H1 (cell line): ENCODE measurements at regions not wholly inside any gene's neighbourhood (a gene's known extent, or its start where the extent isn't known, plus 50 kb on each side); places are given as distances from the start of the nearest gene placed in this dataset.

Experiments
- CTCF ChIA-PET: fragments of 300-600 bp; sonication (Branson Sonifier 250); formaldehyde crosslinking; loops from one replicate; lab custom pipeline; 2021; ENCODE audit not compliant: partially characterized antibody; lab: Charles Lee
- POLR2A ChIA-PET: fragments of 300-600 bp; sonication (Branson Sonifier 250); formaldehyde crosslinking; loops from one replicate; lab custom pipeline; 2021; ENCODE audit warnings: inconsistent platforms; ENCODE audit not compliant: partially characterized antibody; lab: Charles Lee
- DNase-seq, 2 experiments: peaks; one replicate each; pipeline versions ENCODE4 v3.0.0 to v3.0.0-alpha.2; 2010 to 2022; ENCODE audit warnings: low spot score in 2 of 2, low read depth in 1 of 2, mixed read lengths in 1 of 2
- FAIRE-seq: peaks from 2 replicates; lab custom pipeline; 2011; peaks lifted over from hg19 to GRCh38; lab: Jason Lieb, UNC
- H2AFZ ChIP-seq: 2 replicates; pipeline ENCODE4 v1.8.1; 2012; ENCODE audit warnings: low read length, inconsistent platforms
- H2AK5ac ChIP-seq: 2 replicates; pipeline ENCODE4 v1.6.1; 2013; ENCODE audit warnings: low read depth, low read length
- H2BK120ac ChIP-seq: replicated peaks from 2 replicates; pipeline ENCODE3; 2013; ENCODE audit warnings: low read depth, low read length, inconsistent platforms
- H2BK12ac ChIP-seq: 2 replicates; pipeline ENCODE4 v1.6.1; 2013; ENCODE audit warnings: low read depth, low read length
- H2BK15ac ChIP-seq: 2 replicates; pipeline ENCODE4 v1.6.1; 2013; ENCODE audit warnings: low read length
- H2BK20ac ChIP-seq: 2 replicates; pipeline ENCODE4 v1.6.1; 2013; ENCODE audit warnings: low read length
- H2BK5ac ChIP-seq: 2 replicates; pipeline ENCODE4 v1.6.1; 2013; ENCODE audit warnings: low read depth, low read length
- H3K14ac ChIP-seq: 2 replicates; pipeline ENCODE4 v1.6.1; 2013; ENCODE audit warnings: inconsistent platforms; ENCODE audit not compliant: insufficient read length
- H3K18ac ChIP-seq: 2 replicates; pipeline ENCODE4 v1.6.1; 2013; ENCODE audit warnings: low read length; ENCODE audit errors: extremely low read depth
- H3K23ac ChIP-seq: 2 replicates; pipeline ENCODE4 v1.6.1; 2013; ENCODE audit warnings: inconsistent platforms; ENCODE audit not compliant: insufficient read length
- H3K23me2 ChIP-seq: 2 replicates; pipeline ENCODE4 v1.6.1; 2013; ENCODE audit warnings: low read depth, low read length
- H3K27ac ChIP-seq: 2 replicates; pipeline ENCODE4 v1.6.1; 2011; ENCODE audit warnings: low read depth, low read length, inconsistent platforms
- H3K27me3 ChIP-seq, 4 experiments: replicated peaks in 1 of 4; 1 replicate in 1 of 4; 2 replicates in 3 of 4; pipeline versions ENCODE4 v1.6.1 to v1.8.1; 2011 to 2013; ENCODE audit warnings: low read length in 3 of 4, mild to moderate bottlenecking in 3 of 4, inconsistent platforms in 2 of 4, mixed read lengths in 2 of 4, moderate library complexity in 1 of 4; ENCODE audit not compliant: control insufficient read depth in 3 of 4, insufficient read depth in 3 of 4; ENCODE audit errors: extremely low read depth in 1 of 4
- H3K36me3 ChIP-seq, 4 experiments: 2 replicates each; pipeline versions ENCODE4 v1.6.1 to v1.8.1; 2011 to 2013; ENCODE audit warnings: mild to moderate bottlenecking in 4 of 4, low read length in 3 of 4, moderate library complexity in 2 of 4, control low read depth in 1 of 4, inconsistent platforms in 1 of 4; ENCODE audit not compliant: insufficient read depth in 4 of 4, control insufficient read depth in 2 of 4
- H3K4ac ChIP-seq: replicated peaks from 2 replicates; pipeline ENCODE3; 2013; ENCODE audit warnings: low read length, low read depth, mixed read lengths, inconsistent platforms; ENCODE audit not compliant: insufficient read length
- H3K4me1 ChIP-seq, 4 experiments: replicated peaks in 1 of 4; 1 replicate in 1 of 4; 2 replicates in 3 of 4; pipeline versions ENCODE4 v1.6.1 to v1.8.1; 2011 to 2013; ENCODE audit warnings: low read length in 3 of 4, inconsistent platforms in 2 of 4, mixed read lengths in 1 of 4; ENCODE audit not compliant: insufficient read depth in 4 of 4, control insufficient read depth in 3 of 4
- H3K4me2 ChIP-seq, 2 experiments: 2 replicates each; pipeline versions ENCODE4 v1.6.1 to v1.8.1; 2011 to 2013; ENCODE audit warnings: low read depth in 2 of 2, low read length in 2 of 2, control low read depth in 1 of 2, inconsistent platforms in 1 of 2, mild to moderate bottlenecking in 1 of 2; ENCODE audit not compliant: insufficient read depth in 1 of 2
- H3K4me3 ChIP-seq, 4 experiments: fragments of 200-600, 300-600 bp in 1 of 4; sonication (generic), shearing (Covaris generic), sonication (Bioruptor Twin) in 1 of 4; 2 replicates each; pipeline versions ENCODE4 v1.5.1 to v1.8.1; 2011 to 2016; ENCODE audit warnings: low read length in 4 of 4, low read depth in 3 of 4, control low read depth in 2 of 4, inconsistent platforms in 2 of 4, mild to moderate bottlenecking in 2 of 4, mixed read lengths in 1 of 4, moderate library complexity in 1 of 4; ENCODE audit not compliant: insufficient read depth in 2 of 4; ENCODE audit errors: extremely low read depth in 1 of 4
- H3K56ac ChIP-seq: replicated peaks from 2 replicates; pipeline ENCODE3; 2013; ENCODE audit warnings: low read depth, mild to moderate bottlenecking, mixed read lengths, low read length, inconsistent platforms; ENCODE audit not compliant: insufficient read length
- H3K79me1 ChIP-seq: 2 replicates; pipeline ENCODE4 v1.6.1; 2013; ENCODE audit warnings: low read depth, low read length, control low read depth
- H3K79me2 ChIP-seq, 2 experiments: 2 replicates each; pipeline versions ENCODE4 v1.6.1 to v1.8.1; 2012 to 2013; ENCODE audit warnings: low read length in 2 of 2, mild to moderate bottlenecking in 2 of 2, inconsistent platforms in 1 of 2; ENCODE audit not compliant: insufficient read depth in 2 of 2, control insufficient read depth in 1 of 2
- H3K9ac ChIP-seq, 4 experiments: replicated peaks in 1 of 4; 1 replicate in 1 of 4; 2 replicates in 3 of 4; pipeline versions ENCODE4 v1.6.1 to v1.8.1; 2011 to 2013; ENCODE audit warnings: low read depth in 3 of 4, low read length in 3 of 4, control low read depth in 2 of 4, mild to moderate bottlenecking in 2 of 4, moderate library complexity in 2 of 4, inconsistent platforms in 1 of 4; ENCODE audit errors: extremely low read depth in 1 of 4
- H3K9me3 ChIP-seq, 2 experiments: 2 replicates each; pipeline versions ENCODE4 v1.6.1 to v1.8.1; 2012 to 2013; ENCODE audit warnings: mild to moderate bottlenecking in 2 of 2, moderate library complexity in 2 of 2, control low read depth in 1 of 2, inconsistent platforms in 1 of 2, low read depth in 1 of 2, low read length in 1 of 2, mixed read lengths in 1 of 2; ENCODE audit not compliant: insufficient read depth in 2 of 2
- H4K20me1 ChIP-seq, 2 experiments: replicated peaks in 1 of 2; 2 replicates each; pipeline versions ENCODE3 to v1.8.1; 2011 to 2013; ENCODE audit warnings: inconsistent platforms in 2 of 2, low read length in 2 of 2, mild to moderate bottlenecking in 1 of 2; ENCODE audit not compliant: insufficient read depth in 2 of 2, control insufficient read depth in 1 of 2
- H4K5ac ChIP-seq: 2 replicates; pipeline ENCODE4 v1.6.1; 2013; ENCODE audit warnings: low read length, low read depth, mixed read lengths, inconsistent platforms; ENCODE audit not compliant: insufficient read length
- H4K8ac ChIP-seq: 2 replicates; pipeline ENCODE4 v1.8.0; 2013; ENCODE audit warnings: mild to moderate bottlenecking, moderate library complexity, low read length, inconsistent platforms; ENCODE audit not compliant: insufficient read depth; ENCODE audit errors: extremely low read depth
- H4K91ac ChIP-seq: replicated peaks from 2 replicates; pipeline ENCODE3; 2013; ENCODE audit warnings: low read length, mixed read lengths, inconsistent platforms; ENCODE audit not compliant: insufficient read length
- BACH1 ChIP-seq: IDR thresholded peaks from 2 replicates; pipeline ENCODE4 v1.6.1; 2012; ENCODE audit warnings: low read length, improper control_type of control experiment
- CHD1 ChIP-seq: IDR thresholded peaks from 2 replicates; pipeline ENCODE4 v1.6.1; 2012; ENCODE audit warnings: low read depth, low read length, improper control_type of control experiment
- CHD2 ChIP-seq: IDR thresholded peaks from 2 replicates; pipeline ENCODE4 v1.6.1; 2012; ENCODE audit warnings: low read length, improper control_type of control experiment
- EP300 ChIP-seq, 2 experiments: IDR thresholded peaks; 1 replicate in 1 of 2; 2 replicates in 1 of 2; pipeline ENCODE4 v1.6.1; 2011 to 2012; ENCODE audit warnings: low read depth in 2 of 2, low read length in 2 of 2, mild to moderate bottlenecking in 2 of 2, borderline replicate concordance in 1 of 2, inconsistent platforms in 1 of 2, moderate library complexity in 1 of 2
- JUN ChIP-seq: IDR thresholded peaks from 2 replicates; pipeline ENCODE4 v1.6.1; 2011; ENCODE audit warnings: low read depth, mild to moderate bottlenecking, improper control_type of control experiment, low read length
- KDM1A ChIP-seq: fragments of 200-600, 300-600 bp; sonication (generic); IDR thresholded peaks from 2 replicates; pipeline ENCODE4 v1.7.1; 2016; ENCODE audit warnings: mild to moderate bottlenecking, low read length, borderline replicate concordance
- NANOG ChIP-seq: IDR thresholded peaks from 2 replicates; pipeline ENCODE4 v1.6.1; 2011; ENCODE audit warnings: low read length, low read depth, mild to moderate bottlenecking, inconsistent platforms; ENCODE audit not compliant: insufficient read depth, poor library complexity, severe bottlenecking
- POLR2AphosphoS5 ChIP-seq: IDR thresholded peaks from 2 replicates; pipeline ENCODE4 v1.6.1; 2011; ENCODE audit warnings: low read depth, low read length
- POU5F1 ChIP-seq: IDR thresholded peaks from 2 replicates; pipeline ENCODE4 v1.6.1; 2011; ENCODE audit warnings: low read depth, mild to moderate bottlenecking, low read length, moderate library complexity
- RAD21 ChIP-seq, 2 experiments: IDR thresholded peaks in 1 of 2; conservative IDR thresholded peaks in 1 of 2; 2 replicates each; pipeline ENCODE4 v1.6.1; 2011; ENCODE audit warnings: low read depth in 2 of 2, low read length in 2 of 2, improper control_type of control experiment in 1 of 2, inconsistent platforms in 1 of 2, mild to moderate bottlenecking in 1 of 2, moderate library complexity in 1 of 2
- SP4 ChIP-seq: IDR thresholded peaks from 2 replicates; pipeline ENCODE4 v1.6.1; 2012; ENCODE audit warnings: low read length, inconsistent platforms
- TBP ChIP-seq: IDR thresholded peaks from 2 replicates; pipeline ENCODE4 v1.6.1; 2011; ENCODE audit warnings: low read depth, low read length, improper control_type of control experiment
- TCF12 ChIP-seq: IDR thresholded peaks from 2 replicates; pipeline ENCODE4 v1.6.1; 2011; ENCODE audit warnings: low read depth, mild to moderate bottlenecking, low read length
- WGBS, 2 experiments: shearing (Covaris generic) in 1 of 2; methylation state at CpG; one replicate each; pipeline versions ENCODE4 v1.1.6 to v1.1.7; 2013 to 2015; ENCODE audit warnings: low lambda C conversion rate in 2 of 2, mixed read lengths in 2 of 2, inconsistent platforms in 1 of 2, low coverage in 1 of 2, missing lambda C conversion rate in 1 of 2; ENCODE audit not compliant: insufficient replicate concordance in 2 of 2, insufficient coverage in 1 of 2, insufficient read length in 1 of 2; ENCODE audit errors: extremely low coverage in 1 of 2, missing lambda C conversion rate in 1 of 2; 5-methylcytosine and 5-hydroxymethylcytosine counted together

GRCh38 chr2:138276339-138276738, 225.2 kb upstream of the SPOPL start:
- H3K79me2 ChIP-seq = no peaks in the 10 kb centered on the region
- no peaks in the 10 kb centered on the region for H3K79me1 ChIP-seq
- ChIA-PET CTCF (interaction anchor here (0.9 kb wide), 1 partner anchor 9 kb away, joined by 4 read pairs; no protein-coding TSS in a partner anchor), POLR2A (no interaction called here)
- peak overlapping the region; percentile 53 for H3K4ac ChIP-seq
- no peaks in the 10 kb centered on the region for H3K27me3 ChIP-seq
- peak overlapping the region; percentile 65; the same call in 1 of the 2 replicates for H2BK12ac ChIP-seq
- no peaks in the 10 kb centered on the region for H3K9me3 ChIP-seq
- 17% methylated on average over 1 of the region's 1 CpG; no CpG with 5 or more reads in 1 of the 2 experiments for WGBS, 2 experiments
- H4K91ac ChIP-seq = peak overlapping the region; percentile 99
- H2AFZ ChIP-seq = 0 out of 2 replicates have a peak overlapping the region, but pooled peaks have one; percentile 75
- no peaks in the 10 kb centered on the region for H3K36me3 ChIP-seq
- H3K23ac ChIP-seq = no peak overlapping the region
- peak overlapping the region; percentile 54 for H3K18ac ChIP-seq
- peak overlapping the region; percentile 91; the same call in 1 of the 2 replicates for H2BK5ac ChIP-seq
- H4K5ac ChIP-seq = peak overlapping the region; percentile 29
- H3K4me3 ChIP-seq = peak overlapping the region in 1 of 4 experiments; percentile 13; a peak in 1 of 8 replicates
- peak overlapping the region in 1 of 2 experiments; percentile 40; a peak in 2 of 4 replicates for H3K4me2 ChIP-seq
- H3K23me2 ChIP-seq = no peaks in the 10 kb centered on the region
- no peak overlapping the region for H2AK5ac ChIP-seq
- peak overlapping the region; percentile 88 for H2BK20ac ChIP-seq
- H3K4me1 ChIP-seq = peaks cover 4 to 27% (median 10%) of the 10 kb centered on the region in 4 experiments
- H4K20me1 ChIP-seq = no peaks in the 10 kb centered on the region
- no peak overlapping the region; a peak in 1 of 7 replicates for H3K9ac ChIP-seq
- no peak overlapping the region for H4K8ac ChIP-seq
- FAIRE-seq (no peak), DNase-seq (no peak)
- no peak overlapping the region for H3K56ac ChIP-seq
- no peak overlapping the region for H2BK15ac ChIP-seq
- peak overlapping the region; percentile 98 for H2BK120ac ChIP-seq
- no peak overlapping the region for H3K14ac ChIP-seq
- H3K27ac ChIP-seq = peak overlapping the region; percentile 24; the same call in 1 of the 2 replicates
- TF ChIP-seq POLR2AphosphoS5 = no peak
- no peak for TF ChIP-seq BACH1
- no peak for TF ChIP-seq CHD2
- no peak for TF ChIP-seq KDM1A
- no peak for TF ChIP-seq NANOG
- TF ChIP-seq JUN = no peak
- TF ChIP-seq EP300 (IDR thresholded peaks at IDR 0.05; ENCODE audit: borderline replicate concordance in 1 of 2, low read depth in 2 of 2, low read length in 2 of 2) = no peak
- no peak for TF ChIP-seq SP4
- TF ChIP-seq TBP = no peak
- TF ChIP-seq POU5F1 = no peak
- no peak for TF ChIP-seq CHD1
- TF ChIP-seq RAD21 (IDR thresholded peaks at IDR 0.05 in 1 of 2, conservative IDR thresholded peaks at IDR 0.05 in 1 of 2; ENCODE audit: low read depth in 2 of 2, low read length in 2 of 2) = no peak
- TF ChIP-seq TCF12 = no peak
